Thoracic aorta (tissue), 2 donors: ENCODE measurements at regions not wholly inside any gene's neighbourhood (a gene's known extent, or its start where the extent isn't known, plus 50 kb on each side); places are given as distances from the start of the nearest gene placed in this dataset.

ENCODE experiments used
- ATAC-seq: fragments of 150-250 bp; one replicate; pipeline ENCODE4 v1.8.0; 2017; ENCODE audit warnings: low read depth; ENCODE audit not compliant: insufficient number of reproducible peaks, low FRiP score
- DNase-seq: peaks from one replicate; pipeline ENCODE4 v3.0.0-alpha.2; 2020; ENCODE audit warnings: low spot score
- H3K27ac ChIP-seq, 2 donors: fragments of 200-600 bp; sonication (generic); 1 replicate in 1 of 2; 2 replicates in 1 of 2; pipeline ENCODE4 v1.5.1; 2016; ENCODE audit warnings: mild to moderate bottlenecking in 2 of 2, moderate library complexity in 2 of 2
- H3K27me3 ChIP-seq: fragments of 200-600 bp; sonication (generic); replicated peaks from 2 replicates; pipeline ENCODE4 v1.6.0; 2016; ENCODE audit warnings: mild to moderate bottlenecking; ENCODE audit not compliant: insufficient read depth
- H3K36me3 ChIP-seq: fragments of 200-600 bp; sonication (generic); one replicate; pipeline ENCODE4 v1.5.1; 2016
- H3K4me1 ChIP-seq, 2 donors: fragments of 200-600 bp; sonication (generic); 1 replicate in 1 of 2; 2 replicates in 1 of 2; pipeline versions ENCODE4 v1.5.1 to v1.6.0; 2016; ENCODE audit warnings: low read depth in 2 of 2, mild to moderate bottlenecking in 1 of 2; ENCODE audit not compliant: control insufficient read depth in 1 of 2
- H3K4me3 ChIP-seq: fragments of 200-600 bp; sonication (generic); 2 replicates; pipeline ENCODE4 v1.5.1; 2016; ENCODE audit warnings: mild to moderate bottlenecking
- H3K9me3 ChIP-seq: fragments of 200-600 bp; sonication (generic); 2 replicates; pipeline ENCODE4 v1.5.1; 2016
- TF ChIP-seq, protein P1 (sequence below): fragments of 200-600 bp; sonication (generic); IDR thresholded peaks from one replicate; pipeline ENCODE4 v1.5.1; 2019; ENCODE audit warnings: antibody characterized with exemption

DNA sequence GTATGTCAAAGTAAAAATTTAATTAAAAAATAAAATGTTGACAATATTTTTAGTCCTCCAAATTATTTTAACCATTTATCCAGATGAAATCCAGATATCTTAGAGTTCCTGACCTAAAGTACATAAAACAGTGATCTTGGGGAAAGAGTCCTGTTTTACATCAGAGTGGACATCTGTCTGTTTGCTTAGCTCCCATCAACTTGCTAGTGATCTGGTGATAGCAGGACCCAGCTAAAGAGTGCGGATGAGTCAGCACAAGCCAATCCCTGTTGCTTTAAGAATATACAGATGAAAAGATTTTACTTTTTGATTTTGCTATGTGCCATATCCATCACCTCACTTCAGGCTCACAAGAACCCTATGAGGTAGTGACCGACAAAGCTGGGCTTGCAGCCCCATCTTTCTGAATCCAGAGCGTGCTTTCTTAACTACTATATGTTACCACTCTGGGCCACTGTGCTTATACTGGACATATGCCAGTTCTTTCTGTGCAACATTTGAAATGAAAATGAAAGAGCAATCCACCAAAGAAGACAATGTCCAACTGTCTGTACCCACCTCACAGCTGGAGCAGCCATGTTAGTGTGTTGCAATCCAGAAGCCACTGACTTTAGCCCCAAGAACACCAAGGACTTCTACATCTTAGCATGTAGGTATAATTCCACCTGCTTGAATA is 167.6 kb upstream of the SESN3 start:
- Histone ChIP-seq H3K4me3 (no peak overlapping the region), H3K36me3 (no peaks in the 10 kb centered on the region), H3K27ac (no peak overlapping the region), H3K4me1 (no peaks in the 10 kb centered on the region), H3K27me3 (no peaks in the 10 kb centered on the region), H3K9me3 (no peaks in the 10 kb centered on the region)
- DNase-seq: no peak
- ATAC-seq: no peak
- TF ChIP-seq, protein P1, sequence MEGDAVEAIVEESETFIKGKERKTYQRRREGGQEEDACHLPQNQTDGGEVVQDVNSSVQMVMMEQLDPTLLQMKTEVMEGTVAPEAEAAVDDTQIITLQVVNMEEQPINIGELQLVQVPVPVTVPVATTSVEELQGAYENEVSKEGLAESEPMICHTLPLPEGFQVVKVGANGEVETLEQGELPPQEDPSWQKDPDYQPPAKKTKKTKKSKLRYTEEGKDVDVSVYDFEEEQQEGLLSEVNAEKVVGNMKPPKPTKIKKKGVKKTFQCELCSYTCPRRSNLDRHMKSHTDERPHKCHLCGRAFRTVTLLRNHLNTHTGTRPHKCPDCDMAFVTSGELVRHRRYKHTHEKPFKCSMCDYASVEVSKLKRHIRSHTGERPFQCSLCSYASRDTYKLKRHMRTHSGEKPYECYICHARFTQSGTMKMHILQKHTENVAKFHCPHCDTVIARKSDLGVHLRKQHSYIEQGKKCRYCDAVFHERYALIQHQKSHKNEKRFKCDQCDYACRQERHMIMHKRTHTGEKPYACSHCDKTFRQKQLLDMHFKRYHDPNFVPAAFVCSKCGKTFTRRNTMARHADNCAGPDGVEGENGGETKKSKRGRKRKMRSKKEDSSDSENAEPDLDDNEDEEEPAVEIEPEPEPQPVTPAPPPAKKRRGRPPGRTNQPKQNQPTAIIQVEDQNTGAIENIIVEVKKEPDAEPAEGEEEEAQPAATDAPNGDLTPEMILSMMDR: no peak

DNA sequence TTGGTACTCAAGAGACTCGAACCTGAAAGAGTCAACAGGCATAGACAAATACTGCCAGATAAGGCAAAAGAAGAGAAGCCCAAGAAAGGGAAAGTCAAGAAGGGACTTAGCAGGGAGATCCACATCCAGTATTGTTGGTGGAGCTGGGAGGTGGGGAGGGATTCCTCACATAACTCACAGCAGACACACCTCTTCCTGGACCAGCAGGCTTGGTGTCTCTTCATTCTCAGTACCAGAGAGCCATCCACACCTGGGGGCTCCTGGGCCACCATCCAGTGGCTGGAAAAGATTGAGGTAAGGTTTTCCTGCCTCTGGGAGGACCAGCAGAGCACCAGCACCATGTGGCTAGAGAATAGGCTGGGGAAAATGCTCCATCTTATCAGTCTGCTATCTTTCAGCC is 161.6 kb upstream of the SESN3 start:
- ATAC-seq: no peak
- TF ChIP-seq, protein P1: no peak

DNA sequence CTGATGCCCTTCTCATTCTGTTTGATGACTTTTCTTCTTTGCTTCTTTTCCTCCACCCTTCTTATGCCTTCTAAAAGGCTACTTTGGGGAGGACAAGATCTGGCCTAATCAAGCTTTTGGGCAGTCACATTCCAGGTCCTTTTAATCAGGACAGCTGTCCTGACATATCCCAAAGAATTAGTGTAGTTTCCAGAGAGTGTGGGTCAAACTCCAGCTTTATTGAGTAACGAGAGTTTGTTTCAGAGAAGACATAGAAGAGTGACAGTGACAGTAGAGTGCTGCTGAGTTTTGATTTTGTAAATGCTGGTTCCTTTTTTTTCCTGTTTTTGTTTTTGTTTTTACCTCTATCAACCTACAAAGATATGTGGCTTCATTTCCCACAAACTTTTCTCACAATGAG is 158.4 kb upstream of the SESN3 start:
- TF ChIP-seq, protein P1: no peak
- DNase-seq (no peak), ATAC-seq (no peak)
- Histone ChIP-seq H3K36me3 (no peaks in the 10 kb centered on the region), H3K4me1 (no peaks in the 10 kb centered on the region), H3K9me3 (no peaks in the 10 kb centered on the region), H3K27ac (no peak overlapping the region), H3K4me3 (no peak overlapping the region), H3K27me3 (no peaks in the 10 kb centered on the region)

More for the DNA sequence above, 161.6 kb upstream of the SESN3 start:
- no peak for DNase-seq
- no peaks in the 10 kb centered on the region for H3K9me3 ChIP-seq
- no peaks in the 10 kb centered on the region for H3K27me3 ChIP-seq
- no peaks in the 10 kb centered on the region for H3K4me1 ChIP-seq
- no peak overlapping the region for H3K27ac ChIP-seq
- no peaks in the 10 kb centered on the region for H3K36me3 ChIP-seq
- no peak overlapping the region for H3K4me3 ChIP-seq

DNA sequence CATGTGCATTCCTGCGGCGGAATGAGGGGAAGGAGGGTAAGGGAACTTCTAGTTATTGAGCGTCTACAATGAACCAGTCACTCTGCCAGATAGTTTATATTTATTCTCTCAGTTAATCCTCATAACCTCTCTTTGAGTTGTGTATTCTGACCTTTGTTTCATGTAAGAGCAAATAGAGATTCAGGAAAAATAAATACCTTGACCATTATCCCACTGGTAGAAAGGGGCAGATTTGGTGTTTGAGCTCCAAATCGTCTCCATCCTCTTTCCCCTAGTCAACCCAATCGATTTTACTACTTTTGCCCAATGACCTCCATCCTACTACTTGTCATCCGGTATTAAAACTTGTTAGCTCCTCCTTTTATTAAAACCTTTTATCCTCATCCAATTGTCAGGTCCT is 157.1 kb upstream of the SESN3 start:
- ATAC-seq (no peak), DNase-seq (no peak)
- no peak overlapping the region for H3K27ac ChIP-seq
- TF ChIP-seq, protein P1: no peak
- H3K27me3 ChIP-seq: no peaks in the 10 kb centered on the region
- no peaks in the 10 kb centered on the region for H3K36me3 ChIP-seq
- no peaks in the 10 kb centered on the region for H3K9me3 ChIP-seq
- H3K4me1 ChIP-seq: no peaks in the 10 kb centered on the region
- no peak overlapping the region for H3K4me3 ChIP-seq

DNA sequence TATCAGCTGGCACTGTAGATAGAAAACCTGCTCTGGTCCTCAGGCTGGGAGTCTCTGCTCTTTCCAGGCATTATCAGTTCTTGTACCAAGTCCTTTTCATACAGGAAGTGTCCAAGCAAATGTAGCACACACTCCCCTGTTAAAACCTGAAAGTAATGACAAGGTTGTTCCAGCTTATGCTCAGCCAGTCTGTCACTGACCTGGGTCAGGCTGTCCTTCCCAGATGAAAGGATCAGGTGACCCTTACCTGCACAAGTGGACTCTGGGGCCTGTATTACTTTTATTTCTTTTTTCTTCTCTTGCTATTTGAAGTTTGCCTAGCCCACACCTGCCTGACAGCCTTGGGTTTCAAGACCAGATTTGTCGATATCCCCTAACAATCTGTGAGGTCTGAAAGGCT is 156.3 kb upstream of the SESN3 start:
- Histone ChIP-seq H3K27me3 (no peaks in the 10 kb centered on the region), H3K4me3 (no peak overlapping the region)
- no peak for ATAC-seq

More for the DNA sequence above, 156.3 kb upstream of the SESN3 start:
- Histone ChIP-seq H3K27ac (no peak overlapping the region), H3K9me3 (no peaks in the 10 kb centered on the region), H3K4me1 (no peaks in the 10 kb centered on the region), H3K36me3 (no peaks in the 10 kb centered on the region)
- DNase-seq: no peak
- TF ChIP-seq, protein P1: no peak
